ENCODE measurements at regions not wholly inside any gene's neighbourhood (a gene's known extent, or its start where the extent isn't known, plus 50 kb on each side); places are given as distances from the start of the nearest gene placed in this dataset.

DNA sequence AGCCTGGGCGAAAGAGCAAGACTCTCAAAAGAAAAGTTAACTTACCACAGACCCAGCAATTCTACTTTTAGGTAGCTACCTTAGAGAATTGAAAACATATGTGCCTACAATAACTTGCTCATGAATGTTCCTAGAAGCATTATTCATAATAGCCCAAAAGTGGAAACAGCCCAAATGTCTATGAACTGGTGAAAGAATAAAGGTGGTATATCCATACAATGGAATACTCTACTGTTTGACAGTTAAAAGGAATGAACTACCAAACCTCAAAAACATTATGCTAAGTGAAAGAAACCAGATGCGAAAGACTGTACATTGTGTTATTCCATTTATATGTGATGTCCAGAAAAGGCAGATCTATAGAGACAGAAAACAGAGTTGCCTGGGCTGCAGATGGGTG is 131.4 kb downstream of the UCHL1 start:
- Mint-ChIP-seq H3K4me3 (ENCODE audit: low read depth, unreplicated experiment) (no peak overlapping the region), H3K9me3 (ENCODE audit: low read depth, unreplicated experiment) (no peaks in the 10 kb centered on the region), H3K4me1 (ENCODE audit: low read depth, unreplicated experiment) (peaks cover 20% of the 10 kb centered on the region), H3K36me3 (ENCODE audit: insufficient read depth, unreplicated experiment) (no peaks in the 10 kb centered on the region), H3K27me3 (ENCODE audit: unreplicated experiment) (no peaks in the 10 kb centered on the region), H3K27ac (ENCODE audit: unreplicated experiment) (no peak overlapping the region)
- TF ChIP-seq, protein P1, sequence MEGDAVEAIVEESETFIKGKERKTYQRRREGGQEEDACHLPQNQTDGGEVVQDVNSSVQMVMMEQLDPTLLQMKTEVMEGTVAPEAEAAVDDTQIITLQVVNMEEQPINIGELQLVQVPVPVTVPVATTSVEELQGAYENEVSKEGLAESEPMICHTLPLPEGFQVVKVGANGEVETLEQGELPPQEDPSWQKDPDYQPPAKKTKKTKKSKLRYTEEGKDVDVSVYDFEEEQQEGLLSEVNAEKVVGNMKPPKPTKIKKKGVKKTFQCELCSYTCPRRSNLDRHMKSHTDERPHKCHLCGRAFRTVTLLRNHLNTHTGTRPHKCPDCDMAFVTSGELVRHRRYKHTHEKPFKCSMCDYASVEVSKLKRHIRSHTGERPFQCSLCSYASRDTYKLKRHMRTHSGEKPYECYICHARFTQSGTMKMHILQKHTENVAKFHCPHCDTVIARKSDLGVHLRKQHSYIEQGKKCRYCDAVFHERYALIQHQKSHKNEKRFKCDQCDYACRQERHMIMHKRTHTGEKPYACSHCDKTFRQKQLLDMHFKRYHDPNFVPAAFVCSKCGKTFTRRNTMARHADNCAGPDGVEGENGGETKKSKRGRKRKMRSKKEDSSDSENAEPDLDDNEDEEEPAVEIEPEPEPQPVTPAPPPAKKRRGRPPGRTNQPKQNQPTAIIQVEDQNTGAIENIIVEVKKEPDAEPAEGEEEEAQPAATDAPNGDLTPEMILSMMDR (IDR thresholded peaks at IDR 0.05; ENCODE audit: unreplicated experiment): no peak
- CTCF ChIA-PET: no interaction called here
- intact Hi-C loops (cut with micrococcal nuclease; ENCODE audit: unreplicated experiment): no loop called here
- DNase-seq: no peak
- no TSS peak for BruUV-seq (replicated peaks)

DNA sequence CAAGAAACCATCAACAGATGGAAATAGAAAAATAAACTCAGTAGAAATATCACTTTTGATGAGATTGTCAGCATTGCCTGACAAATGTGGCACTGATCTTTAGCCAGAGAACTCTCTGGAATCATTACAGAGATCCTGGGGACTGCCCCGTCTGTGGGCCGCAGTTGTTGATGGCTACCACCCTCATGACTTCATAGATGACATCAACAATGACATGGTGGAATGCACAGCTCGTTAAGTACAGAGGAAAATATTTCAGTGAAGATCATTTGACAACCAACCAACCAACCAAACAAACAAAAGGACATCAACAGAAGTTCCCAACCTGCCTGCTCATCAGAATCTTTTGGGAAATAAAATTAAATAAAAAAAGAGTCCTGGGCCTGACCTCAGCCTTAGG is 132.6 kb downstream of the UCHL1 start:
- H3K36me3 Mint-ChIP-seq (ENCODE audit: insufficient read depth, unreplicated experiment): no peaks in the 10 kb centered on the region
- TF ChIP-seq, protein P1 (IDR thresholded peaks at IDR 0.05; ENCODE audit: unreplicated experiment): no peak
- H3K27ac Mint-ChIP-seq (ENCODE audit: unreplicated experiment): no peak overlapping the region
- DNase-seq: no peak
- H3K27me3 Mint-ChIP-seq (ENCODE audit: unreplicated experiment): no peaks in the 10 kb centered on the region
- CTCF ChIA-PET: no interaction called here
- H3K4me3 Mint-ChIP-seq (ENCODE audit: low read depth, unreplicated experiment): no peak overlapping the region
- intact Hi-C loops (cut with micrococcal nuclease; ENCODE audit: unreplicated experiment): no loop called here
- BruUV-seq (replicated peaks): no TSS peak
- H3K4me1 Mint-ChIP-seq (ENCODE audit: low read depth, unreplicated experiment): peaks cover 12% of the 10 kb centered on the region
- H3K9me3 Mint-ChIP-seq (ENCODE audit: low read depth, unreplicated experiment): no peaks in the 10 kb centered on the region

DNA sequence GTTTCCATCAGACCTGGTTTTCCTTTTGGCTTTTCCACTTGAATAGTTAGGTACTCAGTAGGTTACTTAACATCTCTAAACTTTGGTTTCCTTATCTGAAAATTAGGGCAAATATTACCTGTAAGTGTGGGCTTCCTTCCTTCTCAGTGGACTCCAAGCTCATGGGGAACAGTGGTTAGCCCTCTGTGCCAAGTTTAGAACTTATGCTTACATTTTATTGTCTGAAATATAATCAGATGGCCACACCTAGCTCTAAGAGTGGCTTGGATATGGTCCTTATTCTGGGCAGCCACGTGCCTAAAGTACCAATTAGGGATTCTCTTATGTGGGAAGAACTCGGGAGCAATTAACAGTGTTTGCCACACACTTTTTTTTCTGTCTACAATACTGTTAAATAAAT is 133.9 kb downstream of the UCHL1 start:
- Mint-ChIP-seq H3K27ac (ENCODE audit: unreplicated experiment) (no peak overlapping the region), H3K27me3 (ENCODE audit: unreplicated experiment) (no peaks in the 10 kb centered on the region), H3K36me3 (ENCODE audit: insufficient read depth, unreplicated experiment) (no peaks in the 10 kb centered on the region), H3K9me3 (ENCODE audit: low read depth, unreplicated experiment) (no peaks in the 10 kb centered on the region), H3K4me3 (ENCODE audit: low read depth, unreplicated experiment) (no peak overlapping the region), H3K4me1 (ENCODE audit: low read depth, unreplicated experiment) (peaks cover 11% of the 10 kb centered on the region)
- CTCF ChIA-PET: no interaction called here
- TF ChIP-seq, protein P1 (IDR thresholded peaks at IDR 0.05; ENCODE audit: unreplicated experiment): no peak
- BruUV-seq (replicated peaks): no TSS peak
- no peak for DNase-seq
- intact Hi-C loops (cut with micrococcal nuclease; ENCODE audit: unreplicated experiment): no loop called here

DNA sequence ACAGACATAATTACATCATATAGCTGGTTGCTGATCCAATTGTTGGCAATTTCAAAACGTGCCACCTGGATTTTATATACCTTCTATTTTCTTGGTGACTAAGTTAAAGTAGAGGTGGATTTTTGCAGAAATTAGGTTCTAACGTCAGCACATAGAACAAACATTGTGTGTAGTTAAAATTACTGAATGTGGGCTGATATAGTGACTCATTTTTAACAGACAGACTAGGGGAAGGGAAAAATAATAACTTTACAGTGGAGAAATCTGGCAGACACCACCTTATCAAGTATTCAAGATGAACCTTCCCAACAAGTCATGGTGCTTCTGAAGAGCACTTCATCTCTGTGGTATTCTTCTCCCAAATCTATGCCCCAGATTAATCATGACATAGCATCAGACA is 134.5 kb downstream of the UCHL1 start:
- Mint-ChIP-seq H3K9me3 (ENCODE audit: low read depth, unreplicated experiment) (no peaks in the 10 kb centered on the region), H3K4me3 (ENCODE audit: low read depth, unreplicated experiment) (no peak overlapping the region), H3K27ac (ENCODE audit: unreplicated experiment) (no peak overlapping the region), H3K4me1 (ENCODE audit: low read depth, unreplicated experiment) (peaks cover 11% of the 10 kb centered on the region), H3K36me3 (ENCODE audit: insufficient read depth, unreplicated experiment) (no peaks in the 10 kb centered on the region), H3K27me3 (ENCODE audit: unreplicated experiment) (no peaks in the 10 kb centered on the region)
- TF ChIP-seq, protein P1 (IDR thresholded peaks at IDR 0.05; ENCODE audit: unreplicated experiment): no peak
- no TSS peak for BruUV-seq (replicated peaks)
- no peak for DNase-seq
- CTCF ChIA-PET: no interaction called here
- intact Hi-C loops (cut with micrococcal nuclease; ENCODE audit: unreplicated experiment): no loop called here
